Endothelial cell of umbilical vein (primary cell): ENCODE measurements at regions not wholly inside any gene's neighbourhood (a gene's known extent, or its start where the extent isn't known, plus 50 kb on each side); places are given as distances from the start of the nearest gene placed in this dataset.

Source experiments
- BruUV-seq: library from RNA; stranded (reverse); fragments of 400-500 nt; replicated peaks from 2 replicates; lab custom pipeline; 2021; lab: Mats Ljungman, UMichigan
- CTCF ChIA-PET: fragments of 300-600, 350-600 bp; sonication (Branson Sonifier 250); formaldehyde crosslinking; loops from one replicate; lab custom pipeline; 2021; ENCODE audit warnings: antibody characterized with exemption, inconsistent platforms; lab: Charles Lee
- POLR2A ChIA-PET: fragments of 300-600, 350-600 bp; sonication (Branson Sonifier 250); formaldehyde crosslinking; loops from one replicate; lab custom pipeline; 2021; ENCODE audit warnings: antibody characterized with exemption, inconsistent platforms; lab: Charles Lee
- DNase-seq: peaks from one replicate; pipeline ENCODE4 v3.0.0-alpha.2; 2011; ENCODE audit warnings: low read depth, low spot score
- FAIRE-seq: peaks from 2 replicates; lab custom pipeline; 2011; peaks lifted over from hg19 to GRCh38; lab: Jason Lieb, UNC
- H2AFZ ChIP-seq: 2 replicates; pipeline ENCODE4 v1.6.0; 2012; ENCODE audit warnings: low read depth, low read length, control low read depth, inconsistent platforms
- H3K27ac ChIP-seq: 2 replicates; pipeline ENCODE4 v1.5.1; 2011; ENCODE audit warnings: low read depth, mild to moderate bottlenecking, control low read depth, low read length, moderate library complexity; ENCODE audit not compliant: insufficient read depth
- H3K27me3 ChIP-seq, 2 experiments: 2 replicates each; pipeline versions ENCODE4 v1.6.0 to v1.6.1; 2011; ENCODE audit warnings: low read length in 2 of 2, mixed read lengths in 1 of 2; ENCODE audit not compliant: control insufficient read depth in 2 of 2, insufficient read depth in 2 of 2
- H3K36me3 ChIP-seq, 2 experiments: 2 replicates in 1 of 2; 3 replicates in 1 of 2; pipeline ENCODE4 v1.5.1; 2011; ENCODE audit warnings: low read length in 2 of 2, mild to moderate bottlenecking in 1 of 2, moderate library complexity in 1 of 2; ENCODE audit not compliant: control insufficient read depth in 2 of 2, insufficient read depth in 2 of 2; ENCODE audit errors: extremely low read depth in 1 of 2
- H3K4me1 ChIP-seq: 3 replicates; pipeline ENCODE4 v1.5.1; 2011; ENCODE audit warnings: mild to moderate bottlenecking, low read length; ENCODE audit not compliant: control insufficient read depth, insufficient read depth; ENCODE audit errors: extremely low read depth
- H3K4me2 ChIP-seq: 2 replicates; pipeline ENCODE4 v1.6.1; 2011; ENCODE audit warnings: low read length, control low read depth, mixed read lengths; ENCODE audit not compliant: insufficient read depth
- H3K4me3 ChIP-seq, 3 experiments: fragments of 200-600 bp in 1 of 3; sonication (generic), shearing (Covaris generic) in 1 of 3; replicated peaks in 1 of 3; 2 replicates each; pipeline ENCODE4 v1.5.1; 2011 to 2016; ENCODE audit warnings: control low read depth in 3 of 3, low read length in 3 of 3, mild to moderate bottlenecking in 2 of 3, inconsistent platforms in 1 of 3, low read depth in 1 of 3, moderate library complexity in 1 of 3; ENCODE audit not compliant: insufficient read depth in 1 of 3
- H3K79me2 ChIP-seq: 2 replicates; pipeline ENCODE4 v1.6.0; 2012; ENCODE audit warnings: low read length, inconsistent platforms; ENCODE audit not compliant: control insufficient read depth, insufficient read depth
- H3K9ac ChIP-seq: replicated peaks from 2 replicates; pipeline ENCODE3; 2011; ENCODE audit warnings: low read length, control low read depth; ENCODE audit not compliant: insufficient read depth; ENCODE audit errors: extremely low read depth
- H3K9me1 ChIP-seq: replicated peaks from 3 replicates; pipeline ENCODE4 v1.6.0; 2011; ENCODE audit warnings: mild to moderate bottlenecking, low read length; ENCODE audit not compliant: control insufficient read depth, insufficient read depth; ENCODE audit errors: extremely low read depth
- H3K9me3 ChIP-seq: replicated peaks from 2 replicates; pipeline ENCODE4 v1.5.1; 2012; ENCODE audit warnings: low read length, inconsistent platforms; ENCODE audit not compliant: control insufficient read depth, insufficient read depth
- H4K20me1 ChIP-seq: replicated peaks from 2 replicates; pipeline ENCODE3; 2011; ENCODE audit warnings: mild to moderate bottlenecking, low read length; ENCODE audit not compliant: control insufficient read depth, insufficient read depth; ENCODE audit errors: extremely low read depth
- EZH2 ChIP-seq: IDR thresholded peaks from 2 replicates; pipeline ENCODE4 v1.6.1; 2012; ENCODE audit warnings: borderline replicate concordance, low read depth, mild to moderate bottlenecking, moderate library complexity, low read length, inconsistent platforms; ENCODE audit not compliant: severe bottlenecking
- FOS ChIP-seq: IDR thresholded peaks from 2 replicates; pipeline ENCODE4 v1.6.1; 2011; ENCODE audit warnings: mild to moderate bottlenecking, low read length, moderate library complexity, borderline replicate concordance; ENCODE audit not compliant: insufficient read depth
- GATA2 ChIP-seq: IDR thresholded peaks from 2 replicates; pipeline ENCODE4 v1.7.0; 2011; ENCODE audit warnings: low read depth, mild to moderate bottlenecking, moderate library complexity, mixed read lengths, low read length; ENCODE audit not compliant: insufficient read length, insufficient read depth
- JUN ChIP-seq: IDR thresholded peaks from 2 replicates; pipeline ENCODE4 v1.6.1; 2011; ENCODE audit warnings: borderline replicate concordance, low read depth; ENCODE audit not compliant: insufficient read length, insufficient read depth
- MAX ChIP-seq: IDR thresholded peaks from 2 replicates; pipeline ENCODE4 v1.6.1; 2011; ENCODE audit not compliant: insufficient read depth, insufficient read length
- MYC ChIP-seq: IDR thresholded peaks from one replicate; pipeline ENCODE4 v1.6.1; 2011; ENCODE audit warnings: mild to moderate bottlenecking, low read depth, low read length
- POLR2A ChIP-seq: IDR thresholded peaks from 2 replicates; pipeline ENCODE4 v1.6.1; 2012; ENCODE audit warnings: low read depth, mild to moderate bottlenecking, control low read depth, low read length
- POLR2AphosphoS5 ChIP-seq: IDR thresholded peaks from 2 replicates; pipeline ENCODE4 v1.6.1; 2012; ENCODE audit warnings: low read depth, mild to moderate bottlenecking, control low read depth, low read length, moderate library complexity; ENCODE audit not compliant: insufficient read depth
- dilution Hi-C: fragments of 300-500 bp; cut with MboI; formaldehyde crosslinking; loops from one replicate; pipeline ENCODE4 v1.15.0; 2019; ENCODE audit warnings: low sequenced_read_pairs; ENCODE audit not compliant: extremely low pct_ligation_motif_present
- intact Hi-C: fragments of 100-400 bp; cut with micrococcal nuclease; formaldehyde crosslinking; loops from one replicate; pipeline ENCODE4 v1.10.0; 2022
- TF ChIP-seq, protein P1 (sequence below), 2 donors: IDR thresholded peaks; 1 replicate in 1 of 2; 2 replicates in 1 of 2; pipeline ENCODE4 v1.5.1; 2011; ENCODE audit warnings: low read length in 2 of 2, mild to moderate bottlenecking in 2 of 2, moderate library complexity in 2 of 2, control low read depth in 1 of 2, inconsistent platforms in 1 of 2, low read depth in 1 of 2; ENCODE audit not compliant: insufficient read depth in 1 of 2; ENCODE audit errors: extremely low read depth in 1 of 2

GRCh38 chr2:143833015-143833660 lies 686.8 kb downstream of the ZEB2 start:
- Histone ChIP-seq H3K9me3 (no peaks in the 10 kb centered on the region), H4K20me1 (no peaks in the 10 kb centered on the region), H3K79me2 (no peaks in the 10 kb centered on the region), H3K27ac (no peak overlapping the region), H2AFZ (no peak overlapping the region), H3K9ac (no peak overlapping the region), H3K9me1 (no peaks in the 10 kb centered on the region), H3K27me3 (no peaks in the 10 kb centered on the region), H3K4me2 (no peak overlapping the region), H3K4me3 (no peak overlapping the region), H3K36me3 (no peaks in the 10 kb centered on the region), H3K4me1 (no peaks in the 10 kb centered on the region)
- DNase-seq (no peak), FAIRE-seq (no peak)
- BruUV-seq: no TSS peak
- dilution Hi-C loops: no loop called here
- intact Hi-C loops: no loop called here
- CTCF ChIA-PET: interaction anchor here (0.6 kb wide), 1 partner anchor 9 kb away, joined by 4 read pairs; no protein-coding TSS in a partner anchor
- TF ChIP-seq GATA2 (no peak), FOS (no peak), POLR2AphosphoS5 (no peak), MYC (no peak), JUN (no peak), POLR2A (no peak), MAX (no peak), EZH2 (no peak)
- TF ChIP-seq, protein P1, sequence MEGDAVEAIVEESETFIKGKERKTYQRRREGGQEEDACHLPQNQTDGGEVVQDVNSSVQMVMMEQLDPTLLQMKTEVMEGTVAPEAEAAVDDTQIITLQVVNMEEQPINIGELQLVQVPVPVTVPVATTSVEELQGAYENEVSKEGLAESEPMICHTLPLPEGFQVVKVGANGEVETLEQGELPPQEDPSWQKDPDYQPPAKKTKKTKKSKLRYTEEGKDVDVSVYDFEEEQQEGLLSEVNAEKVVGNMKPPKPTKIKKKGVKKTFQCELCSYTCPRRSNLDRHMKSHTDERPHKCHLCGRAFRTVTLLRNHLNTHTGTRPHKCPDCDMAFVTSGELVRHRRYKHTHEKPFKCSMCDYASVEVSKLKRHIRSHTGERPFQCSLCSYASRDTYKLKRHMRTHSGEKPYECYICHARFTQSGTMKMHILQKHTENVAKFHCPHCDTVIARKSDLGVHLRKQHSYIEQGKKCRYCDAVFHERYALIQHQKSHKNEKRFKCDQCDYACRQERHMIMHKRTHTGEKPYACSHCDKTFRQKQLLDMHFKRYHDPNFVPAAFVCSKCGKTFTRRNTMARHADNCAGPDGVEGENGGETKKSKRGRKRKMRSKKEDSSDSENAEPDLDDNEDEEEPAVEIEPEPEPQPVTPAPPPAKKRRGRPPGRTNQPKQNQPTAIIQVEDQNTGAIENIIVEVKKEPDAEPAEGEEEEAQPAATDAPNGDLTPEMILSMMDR (IDR thresholded peaks at IDR 0.05; ENCODE audit: extremely low read depth in 1 of 2, insufficient read depth in 1 of 2, low read depth in 1 of 2, low read length in 2 of 2): no peak
- POLR2A ChIA-PET: no interaction called here
